ENCODE measurements at regions not wholly inside any gene's neighbourhood (a gene's known extent, or its start where the extent isn't known, plus 50 kb on each side); places are given as distances from the start of the nearest gene placed in this dataset.

DNA sequence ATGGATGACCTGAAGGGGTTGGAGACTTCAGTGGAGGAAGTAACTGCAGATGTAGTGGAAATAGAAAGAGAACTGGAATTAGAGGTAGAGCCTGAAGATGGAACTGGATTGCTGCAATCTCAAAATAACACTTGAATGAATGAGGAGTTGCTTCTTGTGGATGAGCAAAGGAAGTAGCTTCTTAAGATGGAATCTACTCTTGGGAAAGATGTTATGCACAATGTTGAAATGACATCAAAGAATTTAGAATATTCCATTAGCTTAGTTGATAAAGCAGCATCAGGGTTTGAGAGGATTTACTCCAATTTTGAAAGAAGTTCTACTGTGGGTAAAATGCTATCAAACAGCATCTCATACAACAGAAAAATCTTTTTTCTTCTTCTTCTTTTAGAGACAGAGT lies 186.4 kb upstream of the PRKD1 start:
- DNase-seq, result no peak
- no peaks in the 10 kb centered on the region for H3K36me3 ChIP-seq
- no peak overlapping the region for H3K4me3 ChIP-seq
- no peak for TF ChIP-seq POLR2AphosphoS5 (IDR thresholded peaks at IDR 0.05)
- TF ChIP-seq POLR2A (IDR thresholded peaks at IDR 0.05), result no peak
- no peak for TF ChIP-seq EP300 (IDR thresholded peaks at IDR 0.05)
- TF ChIP-seq, protein P1, sequence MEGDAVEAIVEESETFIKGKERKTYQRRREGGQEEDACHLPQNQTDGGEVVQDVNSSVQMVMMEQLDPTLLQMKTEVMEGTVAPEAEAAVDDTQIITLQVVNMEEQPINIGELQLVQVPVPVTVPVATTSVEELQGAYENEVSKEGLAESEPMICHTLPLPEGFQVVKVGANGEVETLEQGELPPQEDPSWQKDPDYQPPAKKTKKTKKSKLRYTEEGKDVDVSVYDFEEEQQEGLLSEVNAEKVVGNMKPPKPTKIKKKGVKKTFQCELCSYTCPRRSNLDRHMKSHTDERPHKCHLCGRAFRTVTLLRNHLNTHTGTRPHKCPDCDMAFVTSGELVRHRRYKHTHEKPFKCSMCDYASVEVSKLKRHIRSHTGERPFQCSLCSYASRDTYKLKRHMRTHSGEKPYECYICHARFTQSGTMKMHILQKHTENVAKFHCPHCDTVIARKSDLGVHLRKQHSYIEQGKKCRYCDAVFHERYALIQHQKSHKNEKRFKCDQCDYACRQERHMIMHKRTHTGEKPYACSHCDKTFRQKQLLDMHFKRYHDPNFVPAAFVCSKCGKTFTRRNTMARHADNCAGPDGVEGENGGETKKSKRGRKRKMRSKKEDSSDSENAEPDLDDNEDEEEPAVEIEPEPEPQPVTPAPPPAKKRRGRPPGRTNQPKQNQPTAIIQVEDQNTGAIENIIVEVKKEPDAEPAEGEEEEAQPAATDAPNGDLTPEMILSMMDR (IDR thresholded peaks at IDR 0.05), result no peak
- intact Hi-C loops (cut with DNase I; ENCODE audit: low total_unique reads), result no loop called here
- H3K27me3 ChIP-seq, result no peaks in the 10 kb centered on the region
- no peak overlapping the region for H3K27ac ChIP-seq
- H3K9me3 ChIP-seq, result no peaks in the 10 kb centered on the region
- no peaks in the 10 kb centered on the region for H3K4me1 ChIP-seq

DNA sequence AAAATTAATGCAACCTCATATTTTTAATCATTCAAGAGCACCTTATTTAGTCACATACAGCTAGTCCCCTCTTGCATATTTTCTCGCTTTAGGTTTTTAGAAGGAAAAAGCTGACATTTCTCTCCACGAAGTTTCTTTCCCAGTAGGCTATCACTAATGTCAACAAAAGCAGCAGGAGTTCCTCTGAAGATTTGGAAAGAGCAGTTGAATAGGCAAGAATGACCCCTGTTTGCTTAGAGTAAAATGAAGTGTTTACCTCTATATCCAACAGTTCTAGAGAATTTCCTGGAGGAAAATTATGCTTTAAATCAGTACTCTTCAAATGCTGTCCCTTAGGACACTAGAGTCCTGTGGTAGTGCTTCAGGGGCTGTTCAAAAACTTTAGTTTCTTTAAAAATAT lies 188.1 kb upstream of the PRKD1 start:
- Histone ChIP-seq H3K9me3 (no peaks in the 10 kb centered on the region), H3K27me3 (no peaks in the 10 kb centered on the region), H3K27ac (no peak overlapping the region), H3K4me3 (no peak overlapping the region), H3K4me1 (peaks cover 0 to 9% (median 4%) of the 10 kb centered on the region in 4 donors), H3K36me3 (no peaks in the 10 kb centered on the region)
- 7 to 22% (median 9%) methylated on average over 2 of the region's 2 CpGs for WGBS, 5 donors
- no peak for DNase-seq
- intact Hi-C loops (cut with DNase I; ENCODE audit: low total_unique reads), result no loop called here
- TF ChIP-seq POLR2A (IDR thresholded peaks at IDR 0.05), result no peak

DNA sequence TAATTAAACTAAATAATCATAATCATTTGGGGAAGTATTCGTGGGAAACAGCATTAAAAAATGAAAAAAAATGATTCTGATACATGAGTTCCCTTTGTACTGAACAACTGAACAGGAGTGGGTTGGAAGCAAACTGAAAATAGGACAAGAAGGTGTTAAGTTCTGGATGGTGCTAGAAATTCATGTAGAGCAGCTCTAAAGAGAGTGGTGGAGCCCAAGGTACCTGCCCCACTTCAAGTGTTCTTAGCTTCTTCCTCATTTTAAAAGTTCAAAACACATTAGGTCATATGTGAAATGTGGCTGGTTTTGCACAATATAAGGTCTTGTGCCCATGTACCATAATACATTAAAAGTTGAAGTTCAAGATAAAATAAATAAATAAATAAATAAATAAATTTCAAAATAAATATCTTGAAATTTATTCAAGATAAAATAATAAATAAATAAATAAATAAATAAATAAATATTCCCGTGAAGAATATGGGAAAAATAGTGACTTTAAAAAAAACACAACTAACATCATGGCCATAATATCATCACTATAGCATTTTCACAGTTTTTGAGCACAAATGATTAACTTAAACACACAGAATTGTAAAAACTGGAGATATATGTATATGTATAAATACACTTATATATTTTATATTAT lies 191.5 kb upstream of the PRKD1 start:
- WGBS, 5 donors, result 53 to 74% (median 67%) methylated on average over 2 of the region's 2 CpGs
- no peak for DNase-seq
- TF ChIP-seq, protein P1 (IDR thresholded peaks at IDR 0.05), result no peak
- TF ChIP-seq POLR2AphosphoS5 (IDR thresholded peaks at IDR 0.05), result no peak
- TF ChIP-seq POLR2A (IDR thresholded peaks at IDR 0.05), result no peak
- TF ChIP-seq EP300 (IDR thresholded peaks at IDR 0.05), result no peak
- Histone ChIP-seq H3K4me3 (no peak overlapping the region), H3K9me3 (no peaks in the 10 kb centered on the region), H3K27ac (no peak overlapping the region), H3K27me3 (no peaks in the 10 kb centered on the region), H3K36me3 (no peaks in the 10 kb centered on the region), H3K4me1 (peaks cover 0 to 9% (median 4%) of the 10 kb centered on the region in 4 donors)
- intact Hi-C loops (cut with DNase I; ENCODE audit: low total_unique reads), result no loop called here

GRCh38 chr14:30125322-30125979 lies 197.8 kb upstream of the PRKD1 start:
- no peaks in the 10 kb centered on the region for H3K36me3 ChIP-seq
- intact Hi-C loops (cut with DNase I; ENCODE audit: low total_unique reads), result no loop called here
- TF ChIP-seq POLR2A (IDR thresholded peaks at IDR 0.05), result no peak
- TF ChIP-seq, protein P1 (IDR thresholded peaks at IDR 0.05), result no peak
- no peak for TF ChIP-seq EP300 (IDR thresholded peaks at IDR 0.05)
- TF ChIP-seq POLR2AphosphoS5 (IDR thresholded peaks at IDR 0.05), result no peak
- 79 to 92% (median 91%) methylated on average over 2 of the region's 2 CpGs for WGBS, 5 donors
- H3K4me3 ChIP-seq, result no peak overlapping the region
- H3K9me3 ChIP-seq, result no peaks in the 10 kb centered on the region
- DNase-seq, result no peak
- peaks cover 0 to 3% (median under 1%) of the 10 kb centered on the region in 4 donors for H3K4me1 ChIP-seq
- H3K27me3 ChIP-seq, result no peaks in the 10 kb centered on the region
- H3K27ac ChIP-seq, result no peak overlapping the region

GRCh38 chr14:30129807-30130206 lies 202.2 kb upstream of the PRKD1 start:
- Histone ChIP-seq H3K36me3 (no peaks in the 10 kb centered on the region), H3K27ac (no peak overlapping the region), H3K9me3 (no peaks in the 10 kb centered on the region), H3K4me3 (no peak overlapping the region), H3K4me1 (peaks cover 0 to 3% (median 0%) of the 10 kb centered on the region in 4 donors), H3K27me3 (no peaks in the 10 kb centered on the region)
- no peak for DNase-seq
- no peak for TF ChIP-seq POLR2A (IDR thresholded peaks at IDR 0.05)
- TF ChIP-seq, protein P1 (IDR thresholded peaks at IDR 0.05), result no peak
- TF ChIP-seq EP300 (IDR thresholded peaks at IDR 0.05), result no peak
- TF ChIP-seq POLR2AphosphoS5 (IDR thresholded peaks at IDR 0.05), result no peak
- intact Hi-C loops (cut with DNase I; ENCODE audit: low total_unique reads), result no loop called here
- 64 to 72% (median 68%) methylated on average over 4 of the region's 4 CpGs for WGBS, 5 donors

All from stomach (tissue), 8 donors.